ENCODE measurements at regions not wholly inside any gene's neighbourhood (a gene's known extent, or its start where the extent isn't known, plus 50 kb on each side); places are given as distances from the start of the nearest gene placed in this dataset.

GRCh38 chr10:61318429-61318828 is 134.8 kb downstream of the TMEM26 start:
- no peak for DNase-seq (ENCODE audit: low spot score)

- no peak for DNase-seq (ENCODE audit: low spot score)
Observed at GRCh38 chr10:61317706-61318105, 135.5 kb downstream of the TMEM26 start.

- DNase-seq (ENCODE audit: low spot score): no peak
Observed at GRCh38 chr10:61316676-61317265, 136.4 kb downstream of the TMEM26 start.

- no peak for DNase-seq (ENCODE audit: low spot score)
Observed at GRCh38 chr10:61314273-61314672, 138.9 kb downstream of the TMEM26 start.

- DNase-seq (ENCODE audit: low spot score): no peak
Observed at GRCh38 chr10:61313460-61313859, 139.7 kb downstream of the TMEM26 start.

GRCh38 chr10:61304746-61305145 is 148.4 kb downstream of the TMEM26 start:
- DNase-seq (ENCODE audit: low spot score): no peak

GRCh38 chr10:61302124-61302523 is 151.1 kb downstream of the TMEM26 start:
- no peak for DNase-seq (ENCODE audit: low spot score)

- no peak for DNase-seq (ENCODE audit: low spot score)
Observed at GRCh38 chr10:61301575-61301974, 151.6 kb downstream of the TMEM26 start.

- DNase-seq (ENCODE audit: low spot score): no peak
Observed at GRCh38 chr10:61299841-61300240, 153.3 kb downstream of the TMEM26 start.

- no peak for DNase-seq (ENCODE audit: low spot score)
Observed at GRCh38 chr10:61299156-61299555, 154.0 kb downstream of the TMEM26 start.

GRCh38 chr10:61298194-61298593 is 155.0 kb downstream of the TMEM26 start:
- no peak for DNase-seq (ENCODE audit: low spot score)

GRCh38 chr10:61296161-61296560 is 157.0 kb downstream of the TMEM26 start:
- no peak for DNase-seq (ENCODE audit: low spot score)

- DNase-seq (ENCODE audit: low spot score): no peak
Observed at GRCh38 chr10:61294131-61294530, 159.1 kb downstream of the TMEM26 start.

GRCh38 chr10:61289813-61290212 is 163.4 kb downstream of the TMEM26 start:
- DNase-seq (ENCODE audit: low spot score): no peak

GRCh38 chr10:61286686-61287085 is 166.5 kb downstream of the TMEM26 start:
- DNase-seq (ENCODE audit: low spot score): no peak

GRCh38 chr10:61285749-61286148 is 167.4 kb downstream of the TMEM26 start:
- DNase-seq (ENCODE audit: low spot score): no peak

GRCh38 chr10:61284222-61284890 is 168.8 kb downstream of the TMEM26 start:
- DNase-seq (ENCODE audit: low spot score): peak; percentile 9

GRCh38 chr10:61283481-61284221 is 169.5 kb downstream of the TMEM26 start:
- DNase-seq (ENCODE audit: low spot score): no peak

- no peak for DNase-seq (ENCODE audit: low spot score)
Observed at GRCh38 chr10:61283066-61283465, 170.1 kb downstream of the TMEM26 start.

- DNase-seq (ENCODE audit: low spot score): no peak
Observed at GRCh38 chr10:61280303-61280702, 172.9 kb downstream of the TMEM26 start.

GRCh38 chr10:61279400-61279799 is 173.8 kb downstream of the TMEM26 start:
- DNase-seq (ENCODE audit: low spot score): no peak

GRCh38 chr10:61278556-61278955 is 174.6 kb downstream of the TMEM26 start:
- no peak for DNase-seq (ENCODE audit: low spot score)

- no peak for DNase-seq (ENCODE audit: low spot score)
Observed at GRCh38 chr10:61272781-61273180, 180.4 kb downstream of the TMEM26 start.
